ENCODE measurements at regions not wholly inside any gene's neighbourhood (a gene's known extent, or its start where the extent isn't known, plus 50 kb on each side); places are given as distances from the start of the nearest gene placed in this dataset.

DNA sequence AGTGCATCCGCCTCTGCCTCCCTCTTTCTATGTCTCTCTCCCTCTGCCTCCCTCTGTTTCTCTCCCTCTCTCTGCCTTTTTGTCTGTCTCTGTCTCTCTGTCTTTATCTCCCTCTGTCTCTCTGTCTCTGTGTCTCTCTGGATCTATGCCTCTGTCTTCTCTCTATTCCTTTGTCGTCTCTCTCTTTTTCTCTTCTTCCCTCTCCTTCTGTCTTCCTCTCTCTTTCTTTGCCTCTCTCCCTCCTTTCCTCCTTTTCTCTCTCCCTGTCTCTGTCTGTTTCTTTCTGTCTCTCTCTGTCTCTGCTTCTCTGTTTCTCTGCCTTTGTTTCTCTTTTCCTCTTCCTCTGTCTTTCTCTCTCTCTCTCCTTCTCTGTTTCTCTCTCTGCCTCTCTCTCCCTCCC lies 678.8 kb upstream of the NRP1 start (continued):
- no peak for TF ChIP-seq BCL11A (IDR thresholded peaks at IDR 0.05; ENCODE audit: low read depth in 2 of 2, low read length in 2 of 2)
- TF ChIP-seq KDM1A (IDR thresholded peaks at IDR 0.05; ENCODE audit: borderline replicate concordance, low read length), result no peak
- no peak for TF ChIP-seq EZH2 (IDR thresholded peaks at IDR 0.05; ENCODE audit: low read depth, low read length, severe bottlenecking)

Measured in H1 (cell line).